Amygdala (tissue), 56 donors: ENCODE measurements at regions not wholly inside any gene's neighbourhood (a gene's known extent, or its start where the extent isn't known, plus 50 kb on each side); places are given as distances from the start of the nearest gene placed in this dataset.

Source experiments
- DNase-seq, 56 donors: peaks; one replicate each; lab custom pipeline; 2025; lab: John Stamatoyannopoulos, UW

DNA sequence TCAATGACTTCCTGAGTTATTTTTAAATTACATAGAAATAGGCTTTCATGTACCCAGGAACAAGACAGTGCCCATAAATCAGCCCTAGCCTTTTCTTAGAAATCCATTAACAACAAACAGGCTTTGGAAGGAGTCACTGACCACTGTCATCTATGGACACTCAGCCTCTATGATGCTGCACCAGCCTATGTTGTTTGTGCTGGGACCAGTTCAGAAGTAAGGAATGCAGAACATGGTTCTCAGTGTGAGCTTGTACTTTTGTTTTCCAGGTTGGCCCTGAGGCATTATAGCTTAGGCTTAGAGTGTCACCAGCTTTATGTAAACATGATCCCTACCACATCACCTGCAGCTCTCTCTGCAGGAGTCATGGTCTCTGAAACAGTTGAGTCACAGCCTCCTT is 335.7 kb upstream of the CDH7 start:
- no peak for DNase-seq

DNA sequence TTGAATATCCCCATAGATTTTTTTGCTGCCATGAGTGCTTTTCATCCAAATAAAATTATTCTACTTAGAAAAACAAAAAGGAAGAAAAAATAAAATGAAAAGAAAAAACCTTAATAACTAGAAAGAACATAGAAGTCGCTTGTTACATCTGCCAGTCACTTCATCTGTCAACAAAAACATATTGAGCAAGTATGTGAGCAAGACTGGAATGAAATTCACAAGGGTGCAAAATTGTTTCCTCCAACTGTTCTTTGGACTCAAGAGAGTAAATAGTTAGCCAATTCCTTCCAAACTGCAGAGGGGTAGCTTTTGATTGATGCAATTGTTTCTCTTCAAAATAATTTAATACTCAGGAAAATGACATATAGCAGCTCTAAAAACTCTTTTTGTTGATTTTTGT is 336.3 kb upstream of the CDH7 start:
- no peak for DNase-seq

- no peak for DNase-seq
These were observed 339.8 kb upstream of the CDH7 start for GRCh38 chr18:65411061-65411460.

- peak in 6 of 56 donors; percentile 0 to 9 (median 3) for DNase-seq
These were observed 341.6 kb upstream of the CDH7 start for GRCh38 chr18:65409261-65409660.

GRCh38 chr18:65403534-65403933 is 347.3 kb upstream of the CDH7 start:
- no peak for DNase-seq

- DNase-seq, result no peak
These were observed 351.7 kb upstream of the CDH7 start for GRCh38 chr18:65399091-65399490.

DNA sequence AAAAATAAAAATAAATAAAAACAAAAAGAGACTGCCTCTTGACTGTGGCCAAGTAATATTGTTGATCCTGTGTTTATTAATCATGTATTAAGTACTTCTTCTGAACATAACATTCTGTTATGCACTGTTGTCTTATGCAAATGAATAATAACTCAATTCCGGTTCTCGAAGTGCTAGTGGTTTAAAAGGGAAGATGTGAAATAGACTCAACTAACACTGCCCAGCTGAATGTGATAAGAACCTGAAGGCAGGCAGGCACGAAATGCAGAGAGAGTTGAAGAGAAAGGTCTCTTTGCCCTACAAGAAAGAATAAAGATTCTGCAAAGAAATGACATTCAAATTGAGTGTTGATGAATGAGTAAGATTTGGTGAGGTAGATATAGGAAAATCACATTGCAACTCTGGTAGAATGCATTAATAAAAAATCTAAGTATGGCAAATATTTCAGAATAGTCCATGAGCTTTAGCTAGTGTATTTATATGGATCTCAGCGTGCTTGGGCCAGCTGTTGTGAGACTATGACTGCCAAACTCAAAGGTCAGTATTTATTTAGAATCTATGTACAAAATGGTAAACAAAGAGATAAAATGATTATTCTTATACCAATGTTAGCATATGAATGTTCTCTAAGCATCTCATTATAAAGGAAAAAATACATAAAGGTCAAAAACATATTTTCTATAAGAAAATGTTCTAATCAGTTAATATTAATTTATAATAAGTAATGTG is 352.3 kb upstream of the CDH7 start:
- DNase-seq, result no peak

DNA sequence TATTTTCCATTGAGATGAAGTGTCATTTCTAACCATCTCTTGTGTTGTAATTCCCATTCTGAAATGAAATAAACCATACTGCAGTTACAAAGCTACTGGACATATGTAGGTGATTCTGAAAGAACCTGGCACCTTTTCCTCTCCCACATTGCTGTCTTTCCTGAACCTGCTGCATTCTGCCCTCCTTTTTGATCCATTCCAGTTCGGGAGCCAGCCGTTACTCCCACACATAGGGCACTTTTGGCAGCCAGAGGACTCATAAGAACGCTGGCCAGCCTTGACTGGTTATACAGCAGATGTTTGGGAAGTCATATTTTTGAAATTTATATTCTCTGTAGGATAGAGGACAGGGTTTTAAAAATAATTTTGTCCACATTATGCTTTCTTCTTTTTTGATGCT is 369.8 kb upstream of the CDH7 start:
- DNase-seq, result no peak

DNA sequence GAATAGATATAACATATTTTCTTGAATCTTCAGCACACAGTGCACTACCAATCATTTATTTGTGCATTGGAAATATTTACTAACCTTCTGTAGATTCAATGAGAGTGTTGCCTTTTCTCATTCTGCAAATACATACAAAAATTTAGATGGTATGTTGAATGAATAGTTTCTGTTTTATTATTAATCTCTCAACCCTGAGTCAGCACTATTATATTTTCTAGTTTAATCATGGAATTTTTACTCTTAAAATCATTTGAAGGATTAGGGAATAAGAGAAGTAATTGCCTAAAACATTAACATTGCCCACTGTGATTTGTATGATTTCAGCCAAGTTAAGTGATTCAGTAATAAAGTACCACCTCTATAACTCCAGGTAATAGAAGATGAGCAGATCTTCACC is 370.2 kb upstream of the CDH7 start:
- no peak for DNase-seq

GRCh38 chr18:65372904-65373303 is 377.9 kb upstream of the CDH7 start:
- DNase-seq, result no peak

GRCh38 chr18:65365245-65365980 is 385.4 kb upstream of the CDH7 start:
- no peak for DNase-seq

DNA sequence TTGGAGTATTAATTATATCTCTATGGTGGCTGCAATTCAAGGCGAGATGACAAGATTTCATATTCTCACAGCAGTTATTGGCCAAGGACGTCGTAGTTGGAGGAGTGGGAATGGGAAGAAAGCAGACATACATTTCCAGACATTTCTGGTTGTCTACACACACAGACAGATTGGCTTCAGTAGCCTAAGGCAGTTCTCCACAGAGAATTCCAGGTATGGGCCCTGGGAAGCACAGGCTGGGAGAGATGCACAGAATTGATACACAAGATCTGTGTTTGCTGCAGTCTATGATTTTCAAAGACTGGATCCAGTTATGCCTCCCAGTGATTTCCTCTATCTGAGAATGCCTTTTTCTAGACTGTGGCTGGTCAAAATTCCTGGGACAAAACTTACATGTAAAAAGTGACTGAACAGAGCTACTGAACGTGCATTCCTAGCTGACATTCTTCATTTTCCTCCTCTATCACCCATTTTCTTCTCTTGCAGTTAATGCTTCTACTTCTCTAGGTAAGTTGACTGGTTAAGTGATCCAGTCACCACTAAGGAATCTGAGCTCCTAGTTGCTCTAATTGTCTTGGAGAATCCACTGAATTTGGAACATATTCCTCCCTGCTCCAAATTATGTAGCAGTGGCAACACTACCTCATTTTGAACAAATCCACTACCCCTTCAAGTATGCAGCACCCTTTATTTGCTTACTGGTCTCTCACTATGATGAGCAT is 386.7 kb upstream of the CDH7 start:
- DNase-seq, result no peak

GRCh38 chr18:65363011-65363410 is 387.8 kb upstream of the CDH7 start:
- no peak for DNase-seq

- no peak for DNase-seq
These were observed 391.3 kb upstream of the CDH7 start for GRCh38 chr18:65359479-65359878.

DNA sequence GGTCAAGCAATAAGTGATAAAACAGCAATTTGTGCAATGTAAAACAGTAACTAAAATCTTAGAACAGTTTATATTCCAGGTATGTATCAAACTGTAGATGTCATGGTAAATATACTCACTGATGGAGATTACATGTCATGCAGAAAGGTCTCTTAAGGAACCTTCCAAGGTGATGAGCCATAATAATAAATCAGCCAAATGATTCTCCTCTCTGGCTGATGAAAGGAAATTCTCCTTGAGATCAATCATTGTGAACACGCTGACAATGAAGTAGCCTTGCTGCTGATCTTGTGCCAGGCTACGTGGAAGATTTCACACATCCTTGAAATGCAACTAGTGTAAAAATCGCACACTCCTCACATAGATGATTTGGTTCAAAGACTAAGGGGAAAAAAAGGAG is 392.5 kb upstream of the CDH7 start:
- no peak for DNase-seq

GRCh38 chr18:65352186-65352585 is 398.6 kb upstream of the CDH7 start:
- no peak for DNase-seq

DNA sequence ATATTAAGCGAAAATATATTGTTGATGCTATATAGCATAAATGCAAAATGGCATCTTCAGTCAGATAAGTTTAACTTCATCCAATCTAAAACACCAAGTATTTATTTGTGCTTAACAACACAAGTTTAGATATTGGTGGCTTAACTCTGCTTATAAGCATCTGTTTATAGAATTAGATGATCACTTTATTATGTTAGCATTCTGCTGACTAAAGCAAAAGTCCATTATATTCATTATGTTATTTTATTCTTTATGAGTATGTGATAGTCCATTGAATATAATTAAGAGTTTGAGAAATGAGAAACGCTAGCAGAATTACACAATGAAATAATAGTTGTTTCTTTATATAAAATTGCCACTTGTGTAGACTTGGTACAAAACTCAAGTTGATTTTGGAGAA is 401.2 kb upstream of the CDH7 start:
- no peak for DNase-seq

- DNase-seq, result no peak
These were observed 403.4 kb upstream of the CDH7 start for GRCh38 chr18:65347446-65347845.

DNA sequence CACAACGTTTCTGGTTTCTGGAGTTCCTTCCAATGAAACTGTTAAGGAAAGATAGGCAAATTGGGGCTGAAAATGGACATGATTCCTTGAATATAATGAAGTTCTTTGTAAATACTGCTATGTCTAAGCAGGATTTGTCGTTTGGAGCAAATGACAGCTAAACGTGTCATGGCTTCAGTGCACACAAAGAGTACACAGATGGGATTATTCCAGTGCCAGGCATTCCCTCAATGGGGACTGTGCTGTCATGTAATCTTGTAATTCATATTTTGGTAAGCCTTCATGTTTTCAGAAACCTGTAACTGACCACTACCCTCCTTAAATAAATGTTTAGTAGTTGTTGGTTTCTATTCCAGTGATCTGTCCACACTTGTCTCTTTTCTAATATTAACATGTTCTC is 404.7 kb upstream of the CDH7 start:
- DNase-seq, result no peak

DNA sequence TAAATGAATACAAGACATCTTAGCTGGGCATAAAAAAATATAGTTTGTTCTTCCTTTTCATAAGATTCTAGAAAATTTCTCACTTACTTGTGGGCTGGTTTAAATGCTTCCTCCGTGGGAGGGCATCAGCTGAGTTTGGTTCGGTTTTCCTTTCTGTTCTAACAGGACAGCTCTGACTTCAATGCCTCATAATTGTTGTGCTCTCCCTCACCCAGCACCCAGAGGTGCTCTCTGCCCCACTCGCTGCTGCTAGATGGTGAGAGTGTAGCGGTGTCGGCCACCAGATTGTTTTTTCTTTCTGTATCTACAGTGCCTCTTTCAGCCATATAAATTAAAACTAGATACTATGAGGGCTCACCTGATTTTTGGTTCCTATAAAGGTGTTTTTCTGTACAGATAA is 407.2 kb upstream of the CDH7 start:
- DNase-seq, result no peak

GRCh38 chr18:65336411-65336810 is 414.4 kb upstream of the CDH7 start:
- DNase-seq, result no peak

- DNase-seq, result no peak
These were observed 421.8 kb upstream of the CDH7 start for GRCh38 chr18:65329010-65329409.
